ENCODE measurements at regions not wholly inside any gene's neighbourhood (a gene's known extent, or its start where the extent isn't known, plus 50 kb on each side); places are given as distances from the start of the nearest gene placed in this dataset.

DNA sequence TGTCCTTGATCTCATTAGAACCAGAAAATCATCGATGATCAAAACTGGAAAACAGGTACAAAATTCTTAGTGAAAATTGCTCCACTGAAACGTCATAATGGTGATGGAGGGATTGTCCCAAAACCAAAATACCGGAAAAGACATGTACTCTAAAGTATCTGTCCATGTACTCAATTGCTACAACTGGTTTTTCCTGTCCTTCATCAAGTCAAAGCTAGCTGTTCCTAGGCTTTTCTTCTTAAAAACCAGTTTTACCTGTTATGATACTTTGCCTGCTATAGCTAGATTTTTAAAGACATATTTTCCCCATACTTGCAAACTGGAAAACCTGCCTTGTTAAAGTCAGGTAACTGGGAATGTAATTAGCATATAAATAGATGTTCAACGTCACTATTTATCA lies 50.5 kb upstream of the LRRC1 start:
- DNase-seq (ENCODE audit: low spot score), result no peak

DNA sequence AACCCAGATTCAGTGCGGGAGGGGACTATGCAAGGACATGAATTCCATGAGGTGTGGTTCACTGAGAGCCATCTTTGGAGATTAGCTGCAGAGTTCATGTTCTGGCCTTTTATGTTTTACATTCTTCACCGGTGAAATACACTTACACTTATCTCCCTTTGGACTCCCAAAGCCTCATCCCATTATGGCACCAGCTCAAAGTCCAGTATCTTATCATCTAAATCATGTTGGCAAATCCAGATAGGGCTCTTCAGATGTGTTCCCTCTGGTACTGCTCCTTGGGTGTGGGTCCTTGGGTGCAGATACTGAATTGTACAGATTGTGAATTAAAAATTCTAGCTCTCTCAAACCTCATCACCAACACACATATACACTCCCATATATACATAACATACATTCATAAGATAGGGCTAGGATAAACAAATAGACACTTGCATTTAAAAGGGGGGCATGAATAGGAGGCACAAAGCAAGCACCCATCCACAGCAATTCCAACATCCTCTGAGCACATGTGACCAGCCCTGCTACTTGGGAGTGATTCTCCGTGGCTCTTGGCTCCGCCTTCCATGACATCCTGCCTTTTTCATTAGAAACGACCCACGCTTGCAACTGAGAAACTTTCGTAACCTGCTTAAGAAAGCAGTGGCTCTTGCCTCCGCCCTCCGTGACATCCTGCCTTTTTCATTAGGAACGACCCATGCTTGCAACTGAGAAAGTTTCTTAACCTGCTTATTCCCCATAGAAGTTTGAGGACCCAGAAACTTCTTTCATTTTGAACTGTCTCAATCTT lies 53.6 kb upstream of the LRRC1 start:
- peak; percentile 30 for DNase-seq (ENCODE audit: low spot score)

DNA sequence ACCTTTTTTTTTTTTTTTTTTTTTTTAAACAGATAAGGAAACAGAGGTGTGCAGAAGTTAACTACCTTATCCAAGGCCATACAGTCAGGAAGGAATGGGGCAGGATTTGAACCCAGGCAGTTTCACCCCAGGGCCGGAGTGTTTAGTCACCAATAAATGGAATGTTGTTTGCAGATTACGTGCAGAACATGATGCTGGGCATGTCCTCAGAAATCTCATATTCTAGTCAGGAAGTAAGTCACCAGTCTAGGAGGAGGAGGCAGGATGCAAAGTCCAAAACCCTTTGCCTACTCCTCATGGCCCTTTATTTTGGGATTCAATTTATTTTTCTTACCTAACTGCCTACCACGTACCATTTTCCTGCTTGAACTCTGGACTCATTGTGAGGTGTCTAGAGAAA lies 57.1 kb upstream of the LRRC1 start:
- DNase-seq (ENCODE audit: low spot score), result no peak

DNA sequence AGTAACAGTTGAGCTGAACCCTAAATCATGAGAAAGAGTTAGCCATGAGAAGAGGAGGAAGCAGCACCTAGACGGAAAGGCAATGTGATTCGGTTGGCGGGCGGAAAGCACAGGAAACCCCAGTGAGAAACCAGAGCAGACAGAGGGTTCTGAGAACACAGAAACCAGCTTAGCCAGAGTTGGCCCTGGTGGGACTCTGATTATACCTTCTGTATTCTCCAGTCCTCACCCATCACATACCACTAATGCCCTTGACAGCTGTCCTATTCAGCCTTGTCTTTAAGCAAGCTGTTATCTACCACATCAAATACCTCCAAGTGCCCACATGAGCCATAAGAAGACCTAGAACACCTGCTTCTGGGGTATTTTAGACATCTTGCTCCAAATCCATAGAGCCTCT lies 58.9 kb upstream of the LRRC1 start:
- DNase-seq (ENCODE audit: low spot score), result peak; percentile 36

DNA sequence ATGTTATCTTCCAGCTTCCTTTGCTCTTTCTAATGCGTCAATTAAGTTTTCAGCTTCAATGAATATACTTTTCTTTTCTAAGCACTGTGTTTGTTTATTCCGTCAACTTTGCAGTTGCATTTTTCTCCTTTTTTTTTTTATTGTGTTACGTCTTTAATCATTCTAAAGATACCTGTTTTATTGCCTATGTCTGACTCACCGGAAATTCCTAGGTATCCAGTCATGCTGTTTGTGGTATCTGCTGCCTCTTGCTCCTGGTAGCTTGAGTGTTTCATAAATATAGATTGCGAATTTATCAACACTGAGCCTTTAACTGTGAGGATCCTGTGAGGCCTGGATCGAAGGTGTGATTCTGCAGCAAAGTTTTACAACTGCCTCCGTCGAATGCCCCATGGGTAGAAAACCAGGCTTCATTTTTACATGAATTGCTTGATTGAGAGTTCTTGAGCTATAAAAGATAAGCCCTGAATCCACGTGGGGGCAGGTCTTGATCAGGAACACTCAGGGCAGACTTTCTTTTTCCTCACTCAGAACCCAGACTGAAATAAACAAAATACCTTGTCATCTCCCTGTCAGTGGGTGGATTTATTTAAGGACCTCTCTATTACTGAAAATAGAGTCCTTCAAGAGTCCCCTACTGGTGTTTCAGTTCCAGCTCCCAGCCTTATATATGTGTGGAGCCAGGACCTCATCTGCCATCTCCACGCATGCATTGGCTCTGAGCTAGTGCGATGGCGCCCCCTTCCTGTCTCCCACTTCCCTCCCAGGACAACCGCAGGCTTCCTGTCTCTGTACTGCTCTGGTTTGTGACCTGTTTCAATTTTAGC lies 60.1 kb upstream of the LRRC1 start:
- peak; percentile 39 for DNase-seq (ENCODE audit: low spot score)

DNA sequence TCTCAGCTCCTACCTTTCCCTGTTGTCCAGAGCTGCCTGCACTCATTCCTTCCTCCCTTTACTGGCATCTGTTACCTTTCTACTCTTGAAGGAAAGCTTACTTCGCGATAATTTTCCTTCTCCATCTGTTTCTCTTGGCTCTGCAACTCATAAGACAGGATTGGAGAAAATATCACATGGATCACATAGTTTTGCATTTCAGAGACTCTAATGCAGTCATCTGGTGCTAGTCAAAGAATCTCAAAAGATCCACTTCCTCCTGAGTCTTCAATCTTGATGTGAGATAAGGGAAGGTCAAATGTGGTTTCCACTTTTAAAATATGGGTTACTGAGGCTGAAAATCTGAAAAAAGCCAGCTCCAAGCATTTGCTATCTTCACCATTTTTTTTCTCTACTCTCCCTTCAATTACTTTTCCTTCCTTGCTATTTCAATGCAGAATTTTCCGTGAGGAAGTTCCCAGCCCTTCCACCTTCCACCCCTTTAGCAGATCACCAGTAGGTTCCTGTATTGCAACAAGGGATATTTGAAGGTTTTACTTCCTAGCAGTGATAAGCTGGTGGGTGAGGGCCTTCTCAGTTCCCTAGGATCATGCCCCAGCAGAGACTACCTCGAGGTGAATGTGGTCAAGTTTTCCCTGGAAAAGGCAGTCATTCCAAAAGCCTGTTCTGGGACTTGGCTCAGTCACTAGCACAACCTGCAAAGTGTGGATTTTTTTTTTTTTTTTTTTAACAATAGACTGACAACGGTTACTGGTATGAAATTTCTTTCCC lies 62.8 kb upstream of the LRRC1 start:
- no peak for DNase-seq (ENCODE audit: low spot score)

DNA sequence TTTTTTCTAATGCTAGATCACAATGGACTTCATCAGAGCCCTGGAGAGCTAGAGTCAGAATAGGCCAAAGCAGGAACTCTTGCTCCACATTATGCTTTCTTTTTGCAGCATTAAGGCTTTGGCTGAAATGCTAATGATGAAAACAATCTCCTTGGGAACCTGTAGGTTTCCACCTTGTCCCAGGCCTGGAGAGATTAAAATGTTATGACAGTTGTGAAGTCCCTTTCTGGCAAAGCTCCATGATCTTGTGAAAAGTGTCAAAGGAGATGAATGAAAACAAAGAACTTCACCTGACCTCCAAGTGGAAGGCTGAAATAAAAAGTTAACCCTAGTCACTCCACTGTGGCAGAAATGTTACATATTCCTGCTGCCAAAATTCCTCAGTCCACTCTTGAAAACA lies 64.0 kb upstream of the LRRC1 start:
- no peak for DNase-seq (ENCODE audit: low spot score)

DNA sequence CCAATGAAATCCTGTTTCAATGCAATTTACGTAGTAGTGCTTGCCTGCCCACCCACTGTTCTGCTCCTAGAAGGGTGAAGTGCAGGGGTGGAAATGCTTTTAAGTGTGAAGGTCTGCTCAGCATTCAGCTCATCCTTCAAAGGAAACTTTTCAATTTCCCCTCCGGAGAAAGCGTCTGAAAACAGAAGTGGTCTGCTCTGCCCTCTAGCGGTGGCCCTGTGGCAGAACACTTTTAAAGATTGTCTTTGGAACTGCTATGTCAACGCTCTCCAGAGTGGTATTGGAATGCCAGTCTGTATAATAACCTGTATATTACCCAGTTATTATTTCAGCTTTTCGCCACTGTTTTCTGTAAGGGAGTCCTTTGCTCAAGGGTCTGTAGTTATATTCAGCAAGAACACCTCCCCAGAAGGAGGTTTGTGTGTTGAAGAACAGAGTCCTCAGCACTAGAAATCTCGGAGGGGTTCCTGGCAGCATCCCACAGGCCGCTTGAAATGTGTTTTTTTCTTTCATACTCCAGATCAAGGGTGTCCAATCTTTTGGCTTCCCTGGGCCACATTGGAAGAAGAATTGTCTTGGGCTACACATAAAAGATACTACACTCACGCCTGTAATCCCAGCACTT lies 63.1 kb upstream of the KLHL31 start:
- peak; percentile 63 for DNase-seq (ENCODE audit: low spot score)

DNA sequence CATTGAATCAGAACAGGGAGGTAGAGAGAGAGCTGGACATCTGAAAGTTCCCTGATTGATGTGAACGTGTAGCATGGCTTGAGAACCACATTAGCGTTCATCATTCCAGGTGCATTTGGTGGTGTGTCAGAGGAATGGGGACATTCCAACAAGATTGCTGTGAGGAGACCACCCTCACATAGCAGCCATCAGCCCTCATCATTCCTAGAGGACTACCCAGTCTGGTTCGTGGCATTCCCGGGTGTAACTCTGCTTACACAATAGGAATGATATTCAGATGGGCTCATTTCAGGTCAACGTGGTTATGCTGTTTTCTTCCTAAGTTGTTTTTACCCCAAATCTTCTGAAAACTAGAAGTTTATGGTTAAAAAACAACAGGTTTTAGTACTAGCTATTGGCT lies 62.2 kb upstream of the KLHL31 start:
- no peak for DNase-seq (ENCODE audit: low spot score)

DNA sequence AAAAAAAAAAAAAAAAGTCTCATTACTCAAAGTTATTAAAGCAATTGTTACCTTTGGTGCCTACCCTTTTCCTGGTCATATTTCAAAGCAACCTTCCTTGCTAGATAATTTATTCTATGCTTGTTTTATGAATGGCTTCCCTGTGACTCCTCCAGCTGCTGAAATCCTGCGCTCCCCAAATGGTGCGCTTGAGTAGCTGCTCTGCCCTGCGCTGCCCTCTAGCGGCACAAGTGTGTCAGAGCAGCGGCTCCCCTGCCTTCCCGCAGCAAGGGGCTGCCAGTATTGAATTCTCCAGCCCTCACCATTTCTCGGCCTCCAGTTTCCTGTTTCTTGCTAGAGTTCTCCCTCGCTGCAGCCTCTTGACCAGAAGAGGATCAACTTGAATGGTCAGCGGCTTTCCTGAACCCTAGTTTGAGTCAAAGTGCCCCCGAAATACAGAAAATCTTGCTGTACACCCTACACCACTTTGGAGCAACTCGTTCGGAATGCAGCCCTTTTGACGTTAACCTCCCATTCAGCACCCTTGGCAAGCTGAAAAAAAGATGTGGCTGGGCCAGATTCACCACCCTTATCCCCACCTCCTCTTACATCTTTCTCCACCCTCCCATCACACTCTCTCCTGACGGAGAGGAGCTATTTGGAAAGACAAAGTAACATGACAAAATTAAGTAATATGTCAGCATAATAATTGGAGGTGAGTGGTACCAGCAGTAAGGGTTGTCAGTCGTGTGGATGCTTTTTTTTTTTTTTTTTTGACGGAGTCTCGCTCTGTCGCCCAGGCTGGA lies 60.4 kb upstream of the KLHL31 start:
- peak; percentile 76 for DNase-seq (ENCODE audit: low spot score)

DNA sequence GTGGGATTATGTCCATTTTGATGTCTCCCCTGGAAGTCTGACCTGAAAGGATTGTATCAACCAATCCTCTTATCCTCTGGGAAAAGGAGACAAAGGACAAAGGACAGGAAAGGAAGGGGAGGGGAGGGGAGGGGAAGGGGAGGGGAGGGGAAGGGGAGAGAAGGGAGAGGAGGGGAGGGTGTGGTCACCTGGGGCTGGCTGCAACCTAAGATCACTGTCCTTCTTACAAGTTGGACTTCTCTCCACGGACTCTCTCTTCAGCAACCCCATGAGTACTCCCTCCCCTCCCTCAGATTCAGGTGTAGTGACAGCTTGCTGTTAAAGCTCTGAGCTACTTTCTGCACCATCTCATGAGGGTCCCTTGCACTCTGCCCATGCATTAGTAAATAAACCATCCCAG lies 58.9 kb upstream of the KLHL31 start:
- no peak for DNase-seq (ENCODE audit: low spot score)

DNA sequence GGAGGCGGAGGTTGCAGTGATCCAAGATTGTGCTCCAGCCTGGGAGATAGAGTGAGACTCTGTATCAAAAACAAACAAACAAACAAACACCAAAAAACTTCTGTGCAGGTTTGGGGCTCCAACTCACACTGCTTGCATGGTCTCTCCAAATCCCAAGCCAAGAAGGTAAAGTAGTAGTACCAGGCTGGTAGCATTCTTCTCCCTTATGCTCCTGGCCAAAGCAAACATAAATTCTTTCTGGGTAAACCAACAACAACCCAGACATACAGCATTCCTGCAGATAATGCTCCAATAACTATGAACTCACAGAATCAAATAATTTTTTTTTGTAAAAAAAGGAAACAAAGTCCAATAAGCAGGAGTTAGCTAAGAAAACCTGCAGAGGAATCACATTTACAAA lies 57.8 kb upstream of the KLHL31 start:
- DNase-seq (ENCODE audit: low spot score), result no peak

DNA sequence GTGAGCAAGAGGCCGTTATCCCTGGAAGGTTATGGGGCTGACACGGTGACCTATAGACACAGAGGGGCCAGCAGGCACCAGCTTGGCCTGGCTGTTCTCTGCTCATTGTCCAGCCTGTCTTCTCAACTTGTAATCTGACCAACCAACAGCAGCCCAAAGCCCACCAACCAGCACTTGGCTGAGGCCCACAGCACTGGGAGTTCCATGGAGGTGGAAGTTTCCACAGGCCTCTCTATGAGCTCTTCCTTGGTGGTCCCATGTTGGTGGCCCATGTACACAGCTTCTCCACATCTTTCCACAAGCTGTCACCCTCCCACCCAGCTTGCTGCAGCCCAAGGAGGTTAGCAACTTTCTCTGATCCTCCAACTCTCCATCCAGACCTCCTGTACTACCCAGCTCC lies 56.2 kb upstream of the KLHL31 start:
- no peak for DNase-seq (ENCODE audit: low spot score)

DNA sequence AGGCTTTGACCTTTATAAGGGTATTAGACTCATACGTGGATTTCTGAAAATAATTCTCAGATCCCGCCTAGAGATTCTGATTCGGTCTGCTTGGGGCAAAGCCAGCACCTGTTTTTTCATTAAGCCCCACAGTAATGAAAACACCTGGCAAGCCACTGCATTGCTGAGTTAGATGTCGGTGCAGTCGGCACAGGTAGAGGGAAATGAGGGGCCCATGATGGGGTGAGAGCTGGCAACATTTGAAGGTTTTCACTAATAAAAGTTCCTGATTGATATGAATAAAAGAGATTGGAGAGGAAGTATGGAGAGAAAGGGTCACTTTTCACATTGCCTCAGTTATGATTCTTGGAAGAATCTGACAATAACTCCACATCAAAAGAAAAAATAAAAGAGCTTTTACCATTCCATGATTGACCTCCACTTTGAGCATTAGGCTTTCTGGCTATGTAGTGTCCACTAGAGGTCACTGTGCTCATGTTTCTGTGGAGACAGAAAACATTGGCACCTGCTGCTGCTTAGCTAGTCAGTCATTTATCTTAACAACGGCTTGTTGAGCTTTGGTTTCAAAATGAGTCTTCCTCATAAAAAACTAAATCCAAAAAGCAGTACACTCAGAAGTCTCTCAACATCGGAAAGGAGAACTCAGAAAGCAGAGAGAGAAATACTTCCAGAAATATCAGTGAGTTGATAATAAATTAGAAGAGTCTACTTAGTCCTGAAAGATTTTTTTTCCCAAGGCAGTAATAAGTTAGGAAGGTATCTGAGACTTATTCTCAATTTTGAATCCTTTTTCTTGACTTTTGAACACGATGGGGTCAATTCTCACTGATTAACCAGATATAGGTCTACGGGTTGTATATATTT lies 53.3 kb upstream of the KLHL31 start:
- peak; percentile 84 for DNase-seq (ENCODE audit: low spot score)

DNA sequence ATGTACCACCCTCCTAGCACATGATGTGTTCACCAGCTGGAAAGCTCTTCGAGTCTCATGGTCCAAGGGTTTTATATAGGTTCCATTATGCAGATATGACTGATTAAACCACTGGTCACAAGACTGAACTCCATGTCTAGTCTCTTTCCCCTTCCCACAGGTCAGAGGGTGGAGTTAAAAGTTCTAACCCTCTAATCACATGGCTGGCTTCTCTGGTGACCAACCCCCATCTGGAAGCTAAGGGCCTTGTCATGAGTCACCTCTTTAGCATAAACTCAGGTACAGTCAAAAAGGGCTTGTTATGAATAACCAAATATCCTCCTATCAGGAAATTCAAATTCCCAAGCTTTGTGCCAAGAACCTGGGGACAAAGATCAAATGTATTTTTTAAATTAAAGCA lies 52.0 kb upstream of the KLHL31 start:
- DNase-seq (ENCODE audit: low spot score), result no peak

DNA sequence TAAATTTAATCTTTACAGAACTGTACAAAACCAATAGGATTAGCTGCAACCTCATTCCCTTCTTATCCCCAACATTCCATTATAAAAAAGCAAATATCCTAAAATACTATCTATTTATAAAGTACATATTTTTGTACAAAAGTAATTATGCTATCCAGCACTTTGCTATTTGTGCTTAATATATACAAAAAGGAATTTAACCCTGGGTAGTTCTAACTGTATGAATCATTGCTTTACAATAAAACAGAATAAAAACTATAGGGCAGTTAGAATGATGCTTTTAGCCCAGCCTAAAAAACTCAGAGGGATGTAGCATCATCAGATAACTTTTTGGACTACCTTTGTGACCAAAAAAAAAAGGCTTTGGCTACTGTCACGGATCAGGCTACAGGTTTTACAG lies 49.9 kb upstream of the KLHL31 start:
- DNase-seq (ENCODE audit: low spot score), result no peak

All from activated CD4-positive, alpha-beta T cell treated with anti-CD3 and anti-CD28 coated beads, Interleukin-2, Interleukin-4, amounts not matched to agents 100 ng/mL and 50 ng/mL, durations not matched to agents 16 hours and 8 hours (primary cell).